H1 (cell line): ENCODE measurements at regions not wholly inside any gene's neighbourhood (a gene's known extent, or its start where the extent isn't known, plus 50 kb on each side); places are given as distances from the start of the nearest gene placed in this dataset.

Experiments
- CTCF ChIA-PET: fragments of 300-600 bp; sonication (Branson Sonifier 250); formaldehyde crosslinking; loops from one replicate; lab custom pipeline; 2021; ENCODE audit not compliant: partially characterized antibody; lab: Charles Lee
- POLR2A ChIA-PET: fragments of 300-600 bp; sonication (Branson Sonifier 250); formaldehyde crosslinking; loops from one replicate; lab custom pipeline; 2021; ENCODE audit warnings: inconsistent platforms; ENCODE audit not compliant: partially characterized antibody; lab: Charles Lee
- DNase-seq, 2 experiments: peaks; one replicate each; pipeline versions ENCODE4 v3.0.0 to v3.0.0-alpha.2; 2010 to 2022; ENCODE audit warnings: low spot score in 2 of 2, low read depth in 1 of 2, mixed read lengths in 1 of 2
- FAIRE-seq: peaks from 2 replicates; lab custom pipeline; 2011; peaks lifted over from hg19 to GRCh38; lab: Jason Lieb, UNC
- H2AFZ ChIP-seq: 2 replicates; pipeline ENCODE4 v1.8.1; 2012; ENCODE audit warnings: low read length, inconsistent platforms
- H2AK5ac ChIP-seq: 2 replicates; pipeline ENCODE4 v1.6.1; 2013; ENCODE audit warnings: low read depth, low read length
- H2BK120ac ChIP-seq: replicated peaks from 2 replicates; pipeline ENCODE3; 2013; ENCODE audit warnings: low read depth, low read length, inconsistent platforms
- H2BK12ac ChIP-seq: 2 replicates; pipeline ENCODE4 v1.6.1; 2013; ENCODE audit warnings: low read depth, low read length
- H2BK15ac ChIP-seq: 2 replicates; pipeline ENCODE4 v1.6.1; 2013; ENCODE audit warnings: low read length
- H2BK20ac ChIP-seq: 2 replicates; pipeline ENCODE4 v1.6.1; 2013; ENCODE audit warnings: low read length
- H2BK5ac ChIP-seq: 2 replicates; pipeline ENCODE4 v1.6.1; 2013; ENCODE audit warnings: low read depth, low read length
- H3K14ac ChIP-seq: 2 replicates; pipeline ENCODE4 v1.6.1; 2013; ENCODE audit warnings: inconsistent platforms; ENCODE audit not compliant: insufficient read length
- H3K18ac ChIP-seq: 2 replicates; pipeline ENCODE4 v1.6.1; 2013; ENCODE audit warnings: low read length; ENCODE audit errors: extremely low read depth
- H3K23ac ChIP-seq: 2 replicates; pipeline ENCODE4 v1.6.1; 2013; ENCODE audit warnings: inconsistent platforms; ENCODE audit not compliant: insufficient read length
- H3K23me2 ChIP-seq: 2 replicates; pipeline ENCODE4 v1.6.1; 2013; ENCODE audit warnings: low read depth, low read length
- H3K27ac ChIP-seq: 2 replicates; pipeline ENCODE4 v1.6.1; 2011; ENCODE audit warnings: low read depth, low read length, inconsistent platforms
- H3K27me3 ChIP-seq, 4 experiments: replicated peaks in 1 of 4; 1 replicate in 1 of 4; 2 replicates in 3 of 4; pipeline versions ENCODE4 v1.6.1 to v1.8.1; 2011 to 2013; ENCODE audit warnings: low read length in 3 of 4, mild to moderate bottlenecking in 3 of 4, inconsistent platforms in 2 of 4, mixed read lengths in 2 of 4, moderate library complexity in 1 of 4; ENCODE audit not compliant: control insufficient read depth in 3 of 4, insufficient read depth in 3 of 4; ENCODE audit errors: extremely low read depth in 1 of 4
- H3K36me3 ChIP-seq, 4 experiments: 2 replicates each; pipeline versions ENCODE4 v1.6.1 to v1.8.1; 2011 to 2013; ENCODE audit warnings: mild to moderate bottlenecking in 4 of 4, low read length in 3 of 4, moderate library complexity in 2 of 4, control low read depth in 1 of 4, inconsistent platforms in 1 of 4; ENCODE audit not compliant: insufficient read depth in 4 of 4, control insufficient read depth in 2 of 4
- H3K4ac ChIP-seq: replicated peaks from 2 replicates; pipeline ENCODE3; 2013; ENCODE audit warnings: low read length, low read depth, mixed read lengths, inconsistent platforms; ENCODE audit not compliant: insufficient read length
- H3K4me1 ChIP-seq, 4 experiments: replicated peaks in 1 of 4; 1 replicate in 1 of 4; 2 replicates in 3 of 4; pipeline versions ENCODE4 v1.6.1 to v1.8.1; 2011 to 2013; ENCODE audit warnings: low read length in 3 of 4, inconsistent platforms in 2 of 4, mixed read lengths in 1 of 4; ENCODE audit not compliant: insufficient read depth in 4 of 4, control insufficient read depth in 3 of 4
- H3K4me2 ChIP-seq, 2 experiments: 2 replicates each; pipeline versions ENCODE4 v1.6.1 to v1.8.1; 2011 to 2013; ENCODE audit warnings: low read depth in 2 of 2, low read length in 2 of 2, control low read depth in 1 of 2, inconsistent platforms in 1 of 2, mild to moderate bottlenecking in 1 of 2; ENCODE audit not compliant: insufficient read depth in 1 of 2
- H3K4me3 ChIP-seq, 4 experiments: fragments of 200-600, 300-600 bp in 1 of 4; sonication (generic), shearing (Covaris generic), sonication (Bioruptor Twin) in 1 of 4; 2 replicates each; pipeline versions ENCODE4 v1.5.1 to v1.8.1; 2011 to 2016; ENCODE audit warnings: low read length in 4 of 4, low read depth in 3 of 4, control low read depth in 2 of 4, inconsistent platforms in 2 of 4, mild to moderate bottlenecking in 2 of 4, mixed read lengths in 1 of 4, moderate library complexity in 1 of 4; ENCODE audit not compliant: insufficient read depth in 2 of 4; ENCODE audit errors: extremely low read depth in 1 of 4
- H3K56ac ChIP-seq: replicated peaks from 2 replicates; pipeline ENCODE3; 2013; ENCODE audit warnings: low read depth, mild to moderate bottlenecking, mixed read lengths, low read length, inconsistent platforms; ENCODE audit not compliant: insufficient read length
- H3K79me1 ChIP-seq: 2 replicates; pipeline ENCODE4 v1.6.1; 2013; ENCODE audit warnings: low read depth, low read length, control low read depth
- H3K79me2 ChIP-seq, 2 experiments: 2 replicates each; pipeline versions ENCODE4 v1.6.1 to v1.8.1; 2012 to 2013; ENCODE audit warnings: low read length in 2 of 2, mild to moderate bottlenecking in 2 of 2, inconsistent platforms in 1 of 2; ENCODE audit not compliant: insufficient read depth in 2 of 2, control insufficient read depth in 1 of 2
- H3K9ac ChIP-seq, 4 experiments: replicated peaks in 1 of 4; 1 replicate in 1 of 4; 2 replicates in 3 of 4; pipeline versions ENCODE4 v1.6.1 to v1.8.1; 2011 to 2013; ENCODE audit warnings: low read depth in 3 of 4, low read length in 3 of 4, control low read depth in 2 of 4, mild to moderate bottlenecking in 2 of 4, moderate library complexity in 2 of 4, inconsistent platforms in 1 of 4; ENCODE audit errors: extremely low read depth in 1 of 4
- H3K9me3 ChIP-seq, 2 experiments: 2 replicates each; pipeline versions ENCODE4 v1.6.1 to v1.8.1; 2012 to 2013; ENCODE audit warnings: mild to moderate bottlenecking in 2 of 2, moderate library complexity in 2 of 2, control low read depth in 1 of 2, inconsistent platforms in 1 of 2, low read depth in 1 of 2, low read length in 1 of 2, mixed read lengths in 1 of 2; ENCODE audit not compliant: insufficient read depth in 2 of 2
- H4K20me1 ChIP-seq, 2 experiments: replicated peaks in 1 of 2; 2 replicates each; pipeline versions ENCODE3 to v1.8.1; 2011 to 2013; ENCODE audit warnings: inconsistent platforms in 2 of 2, low read length in 2 of 2, mild to moderate bottlenecking in 1 of 2; ENCODE audit not compliant: insufficient read depth in 2 of 2, control insufficient read depth in 1 of 2
- H4K5ac ChIP-seq: 2 replicates; pipeline ENCODE4 v1.6.1; 2013; ENCODE audit warnings: low read length, low read depth, mixed read lengths, inconsistent platforms; ENCODE audit not compliant: insufficient read length
- H4K8ac ChIP-seq: 2 replicates; pipeline ENCODE4 v1.8.0; 2013; ENCODE audit warnings: mild to moderate bottlenecking, moderate library complexity, low read length, inconsistent platforms; ENCODE audit not compliant: insufficient read depth; ENCODE audit errors: extremely low read depth
- H4K91ac ChIP-seq: replicated peaks from 2 replicates; pipeline ENCODE3; 2013; ENCODE audit warnings: low read length, mixed read lengths, inconsistent platforms; ENCODE audit not compliant: insufficient read length
- ATF3 ChIP-seq: IDR thresholded peaks from 2 replicates; pipeline ENCODE4 v1.6.1; 2011; ENCODE audit warnings: low read depth, mild to moderate bottlenecking, low read length; ENCODE audit not compliant: insufficient read depth
- GABPA ChIP-seq: IDR thresholded peaks from 2 replicates; pipeline ENCODE4 v1.6.1; 2011; ENCODE audit warnings: mild to moderate bottlenecking, low read length, moderate library complexity, borderline replicate concordance; ENCODE audit not compliant: insufficient read depth
- NANOG ChIP-seq: IDR thresholded peaks from 2 replicates; pipeline ENCODE4 v1.6.1; 2011; ENCODE audit warnings: low read length, low read depth, mild to moderate bottlenecking, inconsistent platforms; ENCODE audit not compliant: insufficient read depth, poor library complexity, severe bottlenecking
- NRF1 ChIP-seq: IDR thresholded peaks from 2 replicates; pipeline ENCODE4 v1.6.1; 2011; ENCODE audit warnings: mild to moderate bottlenecking, low read depth, low read length, improper control_type of control experiment
- POLR2AphosphoS5 ChIP-seq: IDR thresholded peaks from 2 replicates; pipeline ENCODE4 v1.6.1; 2011; ENCODE audit warnings: low read depth, low read length
- SAP30 ChIP-seq: fragments of 300-600 bp; sonication (generic); IDR thresholded peaks from 2 replicates; pipeline ENCODE4 v1.7.1; 2012; ENCODE audit warnings: low read length, moderate library complexity, mild to moderate bottlenecking, inconsistent platforms; ENCODE audit not compliant: insufficient read depth, insufficient replicate concordance
- USF2 ChIP-seq: IDR thresholded peaks from 2 replicates; pipeline ENCODE4 v1.6.1; 2011; ENCODE audit warnings: low read length, improper control_type of control experiment
- WGBS, 2 experiments: shearing (Covaris generic) in 1 of 2; methylation state at CpG; one replicate each; pipeline versions ENCODE4 v1.1.6 to v1.1.7; 2013 to 2015; ENCODE audit warnings: low lambda C conversion rate in 2 of 2, mixed read lengths in 2 of 2, inconsistent platforms in 1 of 2, low coverage in 1 of 2, missing lambda C conversion rate in 1 of 2; ENCODE audit not compliant: insufficient replicate concordance in 2 of 2, insufficient coverage in 1 of 2, insufficient read length in 1 of 2; ENCODE audit errors: extremely low coverage in 1 of 2, missing lambda C conversion rate in 1 of 2; 5-methylcytosine and 5-hydroxymethylcytosine counted together

GRCh38 chr6:43938178-43939105, 168.4 kb downstream of the VEGFA start:
- Histone ChIP-seq H2BK120ac (no peak overlapping the region), H3K56ac (no peak overlapping the region), H3K27me3 (no peaks in the 10 kb centered on the region; a peak in 1 of 7 replicates), H4K5ac (no peak overlapping the region), H4K91ac (no peak overlapping the region), H3K14ac (no peak overlapping the region), H2BK20ac (no peak overlapping the region), H3K79me1 (no peaks in the 10 kb centered on the region), H2AK5ac (no peak overlapping the region), H3K23ac (no peak overlapping the region), H3K9me3 (no peaks in the 10 kb centered on the region), H4K8ac (no peak overlapping the region), H3K23me2 (no peaks in the 10 kb centered on the region; the same call in 1 of the 2 replicates), H3K79me2 (no peaks in the 10 kb centered on the region), H3K36me3 (no peaks in the 10 kb centered on the region), H3K27ac (no peak overlapping the region), H3K4me1 (peaks cover 0 to 9% (median 0%) of the 10 kb centered on the region in 4 experiments; a peak in 3 of 7 replicates), H3K9ac (no peak overlapping the region), H2BK12ac (no peak overlapping the region), H3K18ac (no peak overlapping the region), H3K4ac (no peak overlapping the region), H4K20me1 (no peaks in the 10 kb centered on the region), H3K4me2 (no peak overlapping the region), H3K4me3 (no peak overlapping the region), H2AFZ (no peak overlapping the region), H2BK5ac (no peak overlapping the region), H2BK15ac (no peak overlapping the region)
- ChIA-PET POLR2A (interaction anchor here (4.3 kb wide), 1 partner anchor 11 kb away, joined by 28 read pairs; no protein-coding TSS in a partner anchor), CTCF (interaction anchor here (1.2 to 12.3 kb wide), 7 partner anchors 11 to 176 kb away, joined by 3 to 142 read pairs (median 4); no protein-coding TSS in a partner anchor)
- FAIRE-seq: no peak
- no peak for DNase-seq
- TF ChIP-seq SAP30 (no peak), GABPA (no peak), POLR2AphosphoS5 (no peak), ATF3 (no peak), NRF1 (no peak), USF2 (no peak), NANOG (no peak)
- WGBS, 2 experiments: 88% methylated on average over 18 of the region's 18 CpGs; no CpG with 5 or more reads in 1 of the 2 experiments
